Astrocyte (in vitro differentiated cells and primary cell): ENCODE measurements at regions not wholly inside any gene's neighbourhood (a gene's known extent, or its start where the extent isn't known, plus 50 kb on each side); places are given as distances from the start of the nearest gene placed in this dataset.

ENCODE experiments used
- DNase-seq: peaks from one replicate; pipeline ENCODE4 v3.0.0-alpha.2; 2010; ENCODE audit warnings: low read depth
- FAIRE-seq: peaks from 2 replicates; lab custom pipeline; 2011; peaks lifted over from hg19 to GRCh38; lab: Jason Lieb, UNC
- H2AFZ ChIP-seq: 2 replicates; pipeline ENCODE4 v1.6.0; 2012; ENCODE audit warnings: low read depth, low read length, inconsistent platforms
- H3K27ac ChIP-seq: 2 replicates; pipeline ENCODE4 v1.5.1; 2011; ENCODE audit warnings: low read depth, low read length, inconsistent platforms
- H3K27me3 ChIP-seq: 2 replicates; pipeline ENCODE4 v1.6.0; 2011; ENCODE audit warnings: low read length, inconsistent platforms; ENCODE audit not compliant: insufficient read depth
- H3K36me3 ChIP-seq: 2 replicates; pipeline ENCODE4 v1.5.1; 2011; ENCODE audit warnings: low read length, inconsistent platforms; ENCODE audit not compliant: insufficient read depth
- H3K4me1 ChIP-seq: 2 replicates; pipeline ENCODE4 v1.5.1; 2011; ENCODE audit warnings: low read length, inconsistent platforms; ENCODE audit not compliant: insufficient read depth
- H3K4me2 ChIP-seq: 2 replicates; pipeline ENCODE4 v1.6.0; 2012; ENCODE audit warnings: low read length, inconsistent platforms
- H3K4me3 ChIP-seq: 2 replicates; pipeline ENCODE4 v1.5.1; 2011; ENCODE audit warnings: low read depth, mild to moderate bottlenecking, low read length, inconsistent platforms; ENCODE audit not compliant: insufficient read depth
- H3K79me2 ChIP-seq: 2 replicates; pipeline ENCODE4 v1.6.0; 2012; ENCODE audit warnings: mild to moderate bottlenecking, low read length, inconsistent platforms; ENCODE audit not compliant: insufficient read depth
- H3K9ac ChIP-seq: 2 replicates; pipeline ENCODE4 v1.6.0; 2012; ENCODE audit warnings: mild to moderate bottlenecking, low read length, inconsistent platforms
- H3K9me3 ChIP-seq: 2 replicates; pipeline ENCODE4 v1.5.1; 2012; ENCODE audit warnings: low read depth, mild to moderate bottlenecking, low read length, inconsistent platforms; ENCODE audit not compliant: insufficient read depth
- H4K20me1 ChIP-seq: 2 replicates; pipeline ENCODE4 v1.6.0; 2012; ENCODE audit warnings: low read length, inconsistent platforms; ENCODE audit not compliant: insufficient read depth
- H3K27ac Mint-ChIP-seq: one replicate; pipeline ENCODE4 v1.8.0; 2021; ENCODE audit warnings: mild to moderate bottlenecking, mixed read lengths; ENCODE audit not compliant: unreplicated experiment
- H3K27me3 Mint-ChIP-seq: one replicate; pipeline ENCODE4 v1.8.0; 2021; ENCODE audit warnings: low read depth, mixed read lengths; ENCODE audit not compliant: unreplicated experiment
- H3K36me3 Mint-ChIP-seq: one replicate; pipeline ENCODE4 v1.8.0; 2021; ENCODE audit warnings: low read depth, mixed read lengths; ENCODE audit not compliant: unreplicated experiment
- H3K4me1 Mint-ChIP-seq: one replicate; pipeline ENCODE4 v1.8.0; 2021; ENCODE audit warnings: low read depth, mixed read lengths; ENCODE audit not compliant: unreplicated experiment
- H3K4me3 Mint-ChIP-seq: one replicate; pipeline ENCODE4 v1.8.0; 2021; ENCODE audit warnings: mild to moderate bottlenecking, moderate library complexity, mixed read lengths; ENCODE audit not compliant: unreplicated experiment
- H3K9me3 Mint-ChIP-seq: one replicate; pipeline ENCODE4 v1.8.0; 2021; ENCODE audit warnings: mild to moderate bottlenecking, mixed read lengths; ENCODE audit not compliant: unreplicated experiment
- EZH2 ChIP-seq: IDR thresholded peaks from 2 replicates; pipeline ENCODE4 v1.6.1; 2012; ENCODE audit warnings: mild to moderate bottlenecking, low read length, inconsistent platforms; ENCODE audit not compliant: insufficient read depth
- TF ChIP-seq, protein P1 (sequence below): IDR thresholded peaks from 2 replicates; pipeline ENCODE4 v1.5.1; 2011; ENCODE audit warnings: low read depth, mild to moderate bottlenecking, inconsistent platforms, low read length, moderate library complexity; ENCODE audit not compliant: insufficient read depth

DNA sequence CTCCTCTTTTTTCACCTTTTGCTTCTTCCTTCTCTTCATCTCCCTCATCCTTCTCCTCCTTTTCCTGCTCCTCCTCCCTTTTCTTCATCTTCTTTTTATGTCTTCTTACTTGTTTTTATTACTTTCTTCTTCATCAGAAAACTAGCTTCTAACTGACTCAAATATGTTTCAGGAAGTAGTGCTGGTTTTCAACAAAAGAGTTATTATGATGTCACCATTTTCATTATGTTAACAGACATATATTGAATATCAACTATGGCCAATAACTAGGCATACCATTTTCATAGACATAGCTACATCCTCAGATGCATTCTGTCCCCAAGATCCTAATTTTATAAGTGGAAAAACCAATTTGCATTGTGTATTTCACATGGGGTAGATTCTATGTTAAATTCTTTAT lies 252.9 kb upstream of the PAPPA start:
- H3K4me1 ChIP-seq, result no peaks in the 10 kb centered on the region
- H3K79me2 ChIP-seq, result no peaks in the 10 kb centered on the region
- H3K27ac ChIP-seq, result no peak overlapping the region
- no peak for TF ChIP-seq EZH2
- TF ChIP-seq, protein P1, sequence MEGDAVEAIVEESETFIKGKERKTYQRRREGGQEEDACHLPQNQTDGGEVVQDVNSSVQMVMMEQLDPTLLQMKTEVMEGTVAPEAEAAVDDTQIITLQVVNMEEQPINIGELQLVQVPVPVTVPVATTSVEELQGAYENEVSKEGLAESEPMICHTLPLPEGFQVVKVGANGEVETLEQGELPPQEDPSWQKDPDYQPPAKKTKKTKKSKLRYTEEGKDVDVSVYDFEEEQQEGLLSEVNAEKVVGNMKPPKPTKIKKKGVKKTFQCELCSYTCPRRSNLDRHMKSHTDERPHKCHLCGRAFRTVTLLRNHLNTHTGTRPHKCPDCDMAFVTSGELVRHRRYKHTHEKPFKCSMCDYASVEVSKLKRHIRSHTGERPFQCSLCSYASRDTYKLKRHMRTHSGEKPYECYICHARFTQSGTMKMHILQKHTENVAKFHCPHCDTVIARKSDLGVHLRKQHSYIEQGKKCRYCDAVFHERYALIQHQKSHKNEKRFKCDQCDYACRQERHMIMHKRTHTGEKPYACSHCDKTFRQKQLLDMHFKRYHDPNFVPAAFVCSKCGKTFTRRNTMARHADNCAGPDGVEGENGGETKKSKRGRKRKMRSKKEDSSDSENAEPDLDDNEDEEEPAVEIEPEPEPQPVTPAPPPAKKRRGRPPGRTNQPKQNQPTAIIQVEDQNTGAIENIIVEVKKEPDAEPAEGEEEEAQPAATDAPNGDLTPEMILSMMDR, result no peak
- no peaks in the 10 kb centered on the region for H4K20me1 ChIP-seq
- H2AFZ ChIP-seq, result no peak overlapping the region
- H3K27me3 ChIP-seq, result no peaks in the 10 kb centered on the region
- no peaks in the 10 kb centered on the region for H3K9me3 ChIP-seq
- no peak for FAIRE-seq
- H3K27me3 Mint-ChIP-seq, result no peaks in the 10 kb centered on the region
- no peaks in the 10 kb centered on the region for H3K4me1 Mint-ChIP-seq
- no peak overlapping the region for H3K27ac Mint-ChIP-seq
- no peak overlapping the region for H3K4me3 ChIP-seq
- H3K9me3 Mint-ChIP-seq, result no peaks in the 10 kb centered on the region
- no peak overlapping the region for H3K4me3 Mint-ChIP-seq
- H3K4me2 ChIP-seq, result no peak overlapping the region
- no peak overlapping the region for H3K9ac ChIP-seq
- H3K36me3 ChIP-seq, result no peaks in the 10 kb centered on the region
- H3K36me3 Mint-ChIP-seq, result peaks cover 2% of the 10 kb centered on the region
- no peak for DNase-seq

DNA sequence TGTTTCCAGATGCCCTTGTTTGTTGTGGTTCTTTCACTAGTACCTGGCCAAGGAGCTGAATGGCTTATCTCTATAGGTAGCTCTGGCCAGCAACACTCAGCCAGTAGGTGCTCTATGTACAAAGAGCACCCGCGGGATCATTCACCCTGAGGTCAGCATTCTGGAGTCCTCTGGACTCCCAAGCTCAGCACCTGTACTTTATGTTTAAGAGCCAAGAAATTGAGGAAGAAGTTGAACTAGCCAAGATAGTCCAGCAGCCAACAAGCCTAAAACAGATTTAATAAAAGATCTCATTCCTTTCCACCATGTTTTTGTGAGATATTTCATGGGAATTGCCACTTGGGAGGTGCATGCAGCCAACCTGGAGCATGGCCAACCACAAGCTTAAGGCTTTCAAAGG lies 242.6 kb upstream of the PAPPA start:
- peaks cover 12% of the 10 kb centered on the region for H3K4me1 Mint-ChIP-seq
- Histone ChIP-seq H3K27me3 (no peaks in the 10 kb centered on the region), H3K27ac (no peak overlapping the region), H3K4me3 (no peak overlapping the region), H3K79me2 (no peaks in the 10 kb centered on the region), H2AFZ (no peak overlapping the region), H3K36me3 (no peaks in the 10 kb centered on the region), H3K4me2 (no peak overlapping the region), H3K9ac (no peak overlapping the region), H3K4me1 (no peaks in the 10 kb centered on the region), H3K9me3 (no peaks in the 10 kb centered on the region), H4K20me1 (no peaks in the 10 kb centered on the region)
- DNase-seq (no peak), FAIRE-seq (no peak)
- no peak overlapping the region for H3K27ac Mint-ChIP-seq
- peaks cover 2% of the 10 kb centered on the region for H3K9me3 Mint-ChIP-seq
- H3K4me3 Mint-ChIP-seq, result no peak overlapping the region
- no peak for TF ChIP-seq EZH2
- TF ChIP-seq, protein P1, result no peak
- no peaks in the 10 kb centered on the region for H3K27me3 Mint-ChIP-seq
- H3K36me3 Mint-ChIP-seq, result peaks cover 1% of the 10 kb centered on the region

DNA sequence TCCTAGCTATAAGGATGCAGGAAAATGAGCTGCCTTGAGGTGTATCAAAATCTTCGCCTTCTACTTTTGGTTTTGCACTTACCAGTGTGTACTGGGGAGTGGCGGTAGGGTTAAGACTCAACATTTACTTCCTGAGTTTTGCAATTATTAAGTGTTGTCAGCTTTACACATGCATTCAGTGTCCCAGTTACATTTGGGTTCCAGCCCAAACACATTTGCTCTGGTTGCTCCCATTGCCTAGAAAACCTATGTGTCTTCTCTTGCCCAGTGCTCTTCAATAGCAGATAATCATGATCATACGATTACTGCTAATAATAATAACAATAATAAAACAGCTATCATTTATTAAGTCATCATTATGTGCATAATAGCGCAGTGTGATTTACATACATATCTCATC lies 241.5 kb upstream of the PAPPA start:
- H3K9ac ChIP-seq, result no peak overlapping the region
- peaks cover 12% of the 10 kb centered on the region for H3K4me1 Mint-ChIP-seq
- H3K27ac Mint-ChIP-seq, result no peak overlapping the region

More for the DNA sequence above, 241.5 kb upstream of the PAPPA start:
- Histone ChIP-seq H3K27ac (no peak overlapping the region), H4K20me1 (no peaks in the 10 kb centered on the region), H3K4me2 (no peak overlapping the region), H3K79me2 (no peaks in the 10 kb centered on the region), H3K27me3 (no peaks in the 10 kb centered on the region), H3K4me3 (no peak overlapping the region), H3K36me3 (no peaks in the 10 kb centered on the region), H3K4me1 (no peaks in the 10 kb centered on the region), H2AFZ (no peak overlapping the region), H3K9me3 (no peaks in the 10 kb centered on the region)
- peaks cover 2% of the 10 kb centered on the region for H3K9me3 Mint-ChIP-seq
- H3K36me3 Mint-ChIP-seq, result peaks cover 1% of the 10 kb centered on the region
- DNase-seq (no peak), FAIRE-seq (no peak)
- TF ChIP-seq, protein P1, result no peak
- no peak for TF ChIP-seq EZH2
- H3K27me3 Mint-ChIP-seq, result peaks cover 3% of the 10 kb centered on the region
- H3K4me3 Mint-ChIP-seq, result no peak overlapping the region
